ENCODE measurements at regions not wholly inside any gene's neighbourhood (a gene's known extent, or its start where the extent isn't known, plus 50 kb on each side); places are given as distances from the start of the nearest gene placed in this dataset.

DNA sequence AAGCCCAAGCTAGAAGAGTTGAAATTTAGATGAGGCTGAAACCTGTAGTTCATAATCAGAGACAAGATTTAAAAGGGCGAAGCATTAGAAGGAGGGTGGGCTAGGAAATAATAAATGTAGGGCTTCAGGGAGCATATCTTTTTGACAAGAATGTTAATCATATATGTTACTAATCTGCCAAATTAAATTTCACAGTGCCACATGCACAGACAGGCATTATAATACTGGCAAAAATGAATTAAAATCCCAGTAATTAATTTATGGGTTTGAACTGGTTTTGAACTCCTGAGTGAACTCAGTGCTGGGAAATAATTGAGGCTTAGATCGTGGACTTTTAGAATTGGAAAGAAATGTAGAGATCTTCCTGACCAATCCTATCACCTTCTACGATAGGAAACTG lies 383.5 kb upstream of the IL12A start:
- no peak for DNase-seq (ENCODE audit: low read depth)

GRCh38 chr3:159605776-159606175 lies 382.9 kb upstream of the IL12A start:
- no peak for DNase-seq (ENCODE audit: low read depth)

DNA sequence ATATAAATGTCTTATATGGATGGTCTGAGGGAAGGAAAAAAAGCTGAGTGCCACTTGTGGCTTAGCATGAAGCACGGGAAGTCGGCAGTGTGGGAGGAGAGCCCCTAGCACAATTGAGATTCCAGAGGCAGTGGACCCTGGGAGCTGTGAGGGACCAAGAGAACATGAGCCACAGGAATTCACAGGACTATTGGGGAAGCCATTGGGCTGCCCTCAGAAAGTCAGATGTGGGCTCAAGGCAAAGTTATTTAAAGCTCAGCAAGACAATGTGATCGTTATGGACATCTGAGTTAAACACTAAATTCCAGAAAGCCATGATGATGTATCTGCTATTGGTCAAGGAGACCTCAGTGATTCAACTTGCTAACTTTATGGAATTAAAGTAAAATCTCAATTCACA lies 380.8 kb upstream of the IL12A start:
- peak; percentile 57 for DNase-seq (ENCODE audit: low read depth)

GRCh38 chr3:159608311-159608710 lies 380.3 kb upstream of the IL12A start:
- DNase-seq (ENCODE audit: low read depth) = no peak

GRCh38 chr3:159609625-159610024 lies 379.0 kb upstream of the IL12A start:
- no peak for DNase-seq (ENCODE audit: low read depth)

GRCh38 chr3:159616234-159616825 lies 372.3 kb upstream of the IL12A start:
- DNase-seq (ENCODE audit: low read depth) = peak; percentile 67

DNA sequence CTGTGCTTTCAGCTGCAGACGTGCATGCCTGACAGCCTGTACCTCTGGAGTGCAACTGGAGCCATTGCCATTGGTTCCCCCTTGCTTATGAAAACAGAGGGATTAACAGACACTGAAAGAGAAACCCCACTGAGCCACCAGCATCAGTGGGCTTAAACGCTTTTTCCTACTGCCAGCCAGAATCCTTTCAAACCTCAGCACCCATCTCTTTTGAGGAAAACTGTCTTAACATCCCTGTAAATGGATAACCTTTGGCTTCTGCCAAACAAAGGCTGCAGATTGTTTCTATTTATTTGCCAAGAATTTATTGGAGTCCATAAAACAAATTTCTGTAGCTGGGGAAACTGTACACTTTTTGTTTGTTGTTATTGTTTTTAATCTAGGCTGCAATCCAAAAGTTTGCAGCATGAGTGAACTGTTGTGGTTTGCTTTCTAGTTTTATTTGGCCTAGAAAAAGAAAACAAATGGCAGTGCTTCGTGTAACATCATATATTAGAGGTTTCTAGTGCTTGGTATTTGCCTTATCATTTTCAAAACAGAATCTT lies 369.2 kb upstream of the IL12A start:
- DNase-seq (ENCODE audit: low read depth) = peak; percentile 66

DNA sequence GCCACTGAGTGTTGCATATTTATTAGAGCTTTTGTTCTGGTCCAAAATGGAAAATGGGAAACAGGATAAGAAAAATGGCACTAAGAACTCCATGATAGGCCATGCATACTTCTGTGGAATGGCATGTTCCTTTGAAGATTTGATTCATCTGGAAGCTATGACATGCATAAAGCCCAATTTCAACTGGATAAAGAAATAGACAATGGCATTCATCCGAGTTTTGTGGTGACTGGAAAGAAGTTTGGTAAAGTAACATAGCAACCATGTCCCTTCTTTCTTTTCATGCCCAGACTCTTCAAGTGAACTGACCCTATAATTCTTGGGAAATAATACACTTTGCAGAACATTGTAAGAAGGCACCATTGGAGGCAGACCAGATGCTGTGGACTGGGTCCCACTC lies 368.4 kb upstream of the IL12A start:
- no peak for DNase-seq (ENCODE audit: low read depth)

DNA sequence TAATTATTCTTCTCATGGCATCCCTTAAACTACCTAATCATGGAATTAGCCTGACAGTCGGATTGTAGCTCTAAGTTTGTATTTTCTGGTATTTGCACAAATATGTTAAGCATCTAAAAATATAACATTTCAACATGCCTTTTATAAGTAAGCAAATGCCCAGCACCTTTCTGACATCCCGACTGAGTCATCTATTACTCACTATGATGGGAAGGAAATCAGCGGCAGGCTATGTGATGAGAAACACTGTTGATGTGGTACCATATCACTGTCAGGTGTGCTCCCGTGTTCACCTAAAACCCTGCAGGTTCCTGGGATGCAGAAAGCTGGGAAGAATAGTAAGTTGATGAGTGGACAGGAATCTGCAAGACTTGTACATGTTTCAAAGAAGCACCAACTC lies 367.8 kb upstream of the IL12A start:
- DNase-seq (ENCODE audit: low read depth) = no peak

DNA sequence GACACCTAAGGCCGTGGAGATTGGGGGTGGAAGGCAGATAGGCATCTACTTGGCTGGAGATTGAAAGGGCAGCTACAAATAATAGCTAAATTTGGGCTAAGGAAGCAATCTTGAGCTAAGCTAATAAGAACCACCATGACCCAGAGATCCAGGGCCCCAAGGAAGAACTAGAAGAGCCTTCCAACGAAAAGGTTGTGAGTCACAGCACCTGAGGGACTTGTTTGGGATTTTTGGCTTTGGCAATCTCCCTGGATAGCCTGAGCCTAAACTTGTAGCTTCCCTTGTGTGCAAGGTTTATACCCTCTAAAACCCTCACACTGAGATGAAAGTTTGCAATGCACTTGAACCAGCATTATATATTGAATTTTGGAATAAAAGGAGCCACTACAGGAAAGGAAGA lies 364.0 kb upstream of the IL12A start:
- no peak for DNase-seq (ENCODE audit: low read depth)

DNA sequence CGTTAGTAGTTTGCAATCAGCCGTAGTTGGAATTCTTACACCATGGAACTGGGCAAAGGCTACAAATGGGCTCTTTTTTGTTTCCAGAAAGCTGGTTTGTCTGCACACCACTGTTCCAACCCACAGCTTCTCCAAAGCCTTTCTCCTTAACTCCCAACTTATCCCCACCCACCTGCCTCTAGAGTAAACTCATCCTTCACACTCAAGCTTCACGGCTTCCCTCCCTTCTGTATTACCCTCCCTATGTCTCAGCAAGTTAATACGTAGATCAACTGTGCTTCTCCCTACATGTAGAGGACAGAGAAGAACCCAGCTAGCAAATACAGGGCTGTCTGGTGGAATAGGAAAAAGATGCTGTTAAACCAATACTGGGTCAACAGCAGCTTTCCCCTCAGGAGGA lies 363.0 kb upstream of the IL12A start:
- DNase-seq (ENCODE audit: low read depth) = no peak

- DNase-seq (ENCODE audit: low read depth) = no peak
These were observed 362.0 kb upstream of the IL12A start for GRCh38 chr3:159626598-159626997.

DNA sequence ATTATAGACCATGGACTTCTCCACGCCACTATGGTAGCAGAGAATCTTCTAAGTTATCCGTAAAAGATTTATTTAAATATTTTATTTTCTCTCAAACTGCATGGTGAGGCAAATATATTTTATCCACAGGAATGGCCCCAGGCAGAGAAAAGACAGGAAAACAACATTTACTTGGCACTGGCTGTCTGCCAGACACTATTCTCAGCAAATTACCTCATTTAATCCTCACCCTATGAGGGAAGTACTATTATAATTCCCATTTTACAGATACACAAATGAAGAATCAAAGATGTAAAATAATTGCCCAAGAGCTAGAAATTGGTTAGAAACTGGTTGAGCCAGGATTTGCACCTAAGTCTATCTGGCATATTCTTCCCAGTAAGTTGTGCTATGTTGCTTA lies 361.4 kb upstream of the IL12A start:
- DNase-seq (ENCODE audit: low read depth) = no peak

- no peak for DNase-seq (ENCODE audit: low read depth)
These were observed 361.0 kb upstream of the IL12A start for GRCh38 chr3:159627634-159628033.

GRCh38 chr3:159629329-159630084 lies 359.1 kb upstream of the IL12A start:
- DNase-seq (ENCODE audit: low read depth) = no peak

- no peak for DNase-seq (ENCODE audit: low read depth)
These were observed 357.4 kb upstream of the IL12A start for GRCh38 chr3:159631226-159631625.

DNA sequence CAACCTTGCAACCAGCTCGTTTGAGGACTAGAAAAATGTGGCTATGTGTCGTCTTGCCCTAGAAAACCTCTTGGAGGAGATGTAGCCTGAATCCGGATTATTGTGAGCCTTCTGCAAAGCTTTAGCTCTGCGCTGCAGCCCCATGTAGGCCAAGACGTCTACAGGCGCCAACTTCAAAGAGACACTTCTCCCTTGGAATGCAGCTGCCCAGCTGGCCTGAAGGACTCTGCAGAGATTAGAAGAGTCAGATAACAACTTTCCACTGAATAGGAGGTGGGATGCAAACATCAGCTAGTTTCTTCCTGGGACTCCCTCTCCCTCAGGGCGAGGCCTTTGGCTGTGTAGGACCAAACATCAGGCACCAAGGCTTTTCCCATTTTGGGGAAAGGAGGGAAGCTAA lies 356.5 kb upstream of the IL12A start:
- DNase-seq (ENCODE audit: low read depth) = no peak

GRCh38 chr3:159632851-159633250 lies 355.8 kb upstream of the IL12A start:
- DNase-seq (ENCODE audit: low read depth) = no peak

DNA sequence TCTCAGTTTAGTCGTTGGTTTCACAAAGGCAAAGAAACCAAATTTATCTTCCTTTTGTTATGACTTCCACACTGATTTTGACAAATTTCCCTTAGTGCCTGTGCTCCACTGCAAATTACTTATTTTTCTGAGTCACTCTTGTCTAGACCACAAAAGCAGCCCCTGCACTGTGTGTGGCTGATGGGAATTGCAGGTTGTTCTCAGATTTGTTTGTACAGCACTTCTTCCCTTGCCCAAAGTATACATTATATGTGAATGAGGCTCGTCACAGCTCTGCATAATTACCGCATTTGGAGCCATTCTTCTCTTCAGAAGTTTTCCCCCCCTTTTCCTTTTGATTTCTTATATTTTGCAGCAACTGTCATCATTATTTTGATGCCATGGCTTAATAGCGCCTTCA lies 354.2 kb upstream of the IL12A start:
- DNase-seq (ENCODE audit: low read depth) = peak; percentile 27

GRCh38 chr3:159635047-159635641 lies 353.5 kb upstream of the IL12A start:
- DNase-seq (ENCODE audit: low read depth) = peak; percentile 47

DNA sequence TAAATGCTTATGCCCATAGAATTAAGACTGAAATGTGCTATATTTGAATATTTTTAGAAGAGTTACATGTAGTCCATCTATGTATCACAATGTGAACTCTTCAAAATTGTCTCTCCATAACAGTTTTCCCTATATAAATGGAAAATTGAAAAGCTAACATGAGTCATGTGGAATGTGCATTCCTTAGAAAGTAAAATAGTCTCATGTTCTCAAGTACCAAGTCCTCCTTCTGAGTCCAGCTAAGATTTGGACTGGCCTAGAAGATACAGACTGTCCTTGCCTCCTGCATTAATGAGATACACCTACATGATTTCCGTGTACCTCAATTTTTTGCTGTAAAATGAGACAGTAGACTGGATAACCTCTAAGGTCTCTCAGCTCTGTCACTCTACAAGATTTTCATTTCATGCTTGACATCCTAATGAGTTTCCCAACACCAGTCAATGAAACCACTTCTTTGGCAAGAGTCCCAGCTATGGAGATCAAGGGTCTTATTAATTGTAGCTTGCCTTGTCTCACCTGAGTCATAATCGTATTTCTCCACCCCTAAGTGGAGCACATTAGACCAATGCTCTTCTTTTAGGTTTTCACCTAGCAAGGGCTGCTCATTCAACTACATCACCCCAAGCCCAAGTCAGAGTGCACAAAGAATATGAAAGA lies 350.6 kb upstream of the IL12A start:
- DNase-seq (ENCODE audit: low read depth) = no peak

DNA sequence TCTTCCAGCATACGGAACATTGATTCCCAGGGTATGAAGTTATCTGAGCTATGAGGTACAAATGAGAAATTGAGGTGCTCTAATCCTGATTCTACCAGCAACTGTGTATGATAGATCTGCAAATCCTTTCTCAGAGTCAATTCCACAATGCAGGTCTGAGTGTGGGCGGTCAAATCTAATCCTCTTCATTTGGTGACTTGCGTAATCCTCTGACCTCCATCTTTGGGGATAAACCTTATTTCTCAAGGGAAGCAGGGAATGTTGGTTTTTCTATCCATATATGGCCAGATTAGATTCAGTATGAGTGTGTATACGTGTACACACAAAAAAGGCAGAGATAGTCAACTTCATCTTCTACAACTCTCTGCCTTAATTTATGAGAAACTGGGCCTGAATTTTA lies 348.4 kb upstream of the IL12A start:
- no peak for DNase-seq (ENCODE audit: low read depth)

All from myocyte (in vitro differentiated cells).